ENCODE measurements at regions not wholly inside any gene's neighbourhood (a gene's known extent, or its start where the extent isn't known, plus 50 kb on each side); places are given as distances from the start of the nearest gene placed in this dataset.

- H3K4me1 ChIP-seq (ENCODE audit: insufficient read depth, low read length, poor library complexity, severe bottlenecking) = no peaks in the 10 kb centered on the region
- H3K27me3 ChIP-seq (replicated peaks; ENCODE audit: insufficient read depth, low read depth, low read length, poor library complexity) = no peaks in the 10 kb centered on the region
- no peak for DNase-seq (ENCODE audit: low spot score)
- no peak overlapping the region for H3K27ac ChIP-seq (ENCODE audit: low read depth, low read length, poor library complexity, severe bottlenecking)
- intact Hi-C loops (cut with micrococcal nuclease; ENCODE audit: unreplicated experiment) = no loop called here
- ChIA-PET CTCF (no interaction called here), POLR2A (ENCODE audit: low non-redundant PET) (no interaction called here)
- TF ChIP-seq, protein P1, sequence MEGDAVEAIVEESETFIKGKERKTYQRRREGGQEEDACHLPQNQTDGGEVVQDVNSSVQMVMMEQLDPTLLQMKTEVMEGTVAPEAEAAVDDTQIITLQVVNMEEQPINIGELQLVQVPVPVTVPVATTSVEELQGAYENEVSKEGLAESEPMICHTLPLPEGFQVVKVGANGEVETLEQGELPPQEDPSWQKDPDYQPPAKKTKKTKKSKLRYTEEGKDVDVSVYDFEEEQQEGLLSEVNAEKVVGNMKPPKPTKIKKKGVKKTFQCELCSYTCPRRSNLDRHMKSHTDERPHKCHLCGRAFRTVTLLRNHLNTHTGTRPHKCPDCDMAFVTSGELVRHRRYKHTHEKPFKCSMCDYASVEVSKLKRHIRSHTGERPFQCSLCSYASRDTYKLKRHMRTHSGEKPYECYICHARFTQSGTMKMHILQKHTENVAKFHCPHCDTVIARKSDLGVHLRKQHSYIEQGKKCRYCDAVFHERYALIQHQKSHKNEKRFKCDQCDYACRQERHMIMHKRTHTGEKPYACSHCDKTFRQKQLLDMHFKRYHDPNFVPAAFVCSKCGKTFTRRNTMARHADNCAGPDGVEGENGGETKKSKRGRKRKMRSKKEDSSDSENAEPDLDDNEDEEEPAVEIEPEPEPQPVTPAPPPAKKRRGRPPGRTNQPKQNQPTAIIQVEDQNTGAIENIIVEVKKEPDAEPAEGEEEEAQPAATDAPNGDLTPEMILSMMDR (conservative IDR thresholded peaks at IDR 0.05; ENCODE audit: low read depth, low read length) = no peak
- TF ChIP-seq EZH2 (IDR thresholded peaks at IDR 0.05; ENCODE audit: borderline replicate concordance, low read depth, low read length, poor library complexity, severe bottlenecking) = no peak
- no peak overlapping the region for H3K4me3 ChIP-seq (ENCODE audit: low read depth, low read length, poor library complexity, severe bottlenecking)
- no peaks in the 10 kb centered on the region for H3K36me3 ChIP-seq (ENCODE audit: insufficient read depth, low read length, poor library complexity, severe bottlenecking)
- BruUV-seq (replicated peaks) = no TSS peak
- no peaks in the 10 kb centered on the region for H3K9me3 ChIP-seq (ENCODE audit: low read depth, low read length, poor library complexity, severe bottlenecking)
Observed at GRCh38 chr6:92617721-92618120, 801.6 kb downstream of the EPHA7 start.

DNA sequence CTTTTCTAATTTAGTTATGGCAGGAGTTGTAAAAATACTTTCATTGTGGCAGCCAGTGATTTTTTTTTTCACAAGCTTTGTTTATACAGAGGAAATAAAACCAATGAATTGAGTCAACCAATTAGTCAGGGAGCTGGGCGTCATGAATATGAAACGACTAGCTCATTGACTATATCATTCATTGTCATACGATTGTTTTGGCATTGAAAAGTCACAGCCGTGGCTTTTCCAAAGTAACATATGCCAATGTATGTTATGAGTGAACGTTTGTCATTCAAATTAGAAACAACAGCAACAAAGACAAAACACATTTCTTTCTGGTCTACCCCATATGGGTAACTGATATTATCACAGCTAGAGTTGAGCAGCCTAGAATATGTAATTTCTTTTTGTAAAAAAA is 810.6 kb downstream of the EPHA7 start:
- no peaks in the 10 kb centered on the region for H3K36me3 ChIP-seq (ENCODE audit: insufficient read depth, low read length, poor library complexity, severe bottlenecking)
- TF ChIP-seq, protein P1 (conservative IDR thresholded peaks at IDR 0.05; ENCODE audit: low read depth, low read length) = no peak
- TF ChIP-seq EZH2 (IDR thresholded peaks at IDR 0.05; ENCODE audit: borderline replicate concordance, low read depth, low read length, poor library complexity, severe bottlenecking) = no peak
- H3K4me3 ChIP-seq (ENCODE audit: low read depth, low read length, poor library complexity, severe bottlenecking) = no peak overlapping the region
- DNase-seq (ENCODE audit: low spot score) = no peak
- intact Hi-C loops (cut with micrococcal nuclease; ENCODE audit: unreplicated experiment) = no loop called here
- H3K9me3 ChIP-seq (ENCODE audit: low read depth, low read length, poor library complexity, severe bottlenecking) = no peaks in the 10 kb centered on the region
- H3K27me3 ChIP-seq (replicated peaks; ENCODE audit: insufficient read depth, low read depth, low read length, poor library complexity) = no peaks in the 10 kb centered on the region
- ChIA-PET CTCF (no interaction called here), POLR2A (ENCODE audit: low non-redundant PET) (no interaction called here)
- H3K4me1 ChIP-seq (ENCODE audit: insufficient read depth, low read length, poor library complexity, severe bottlenecking) = no peaks in the 10 kb centered on the region
- H3K27ac ChIP-seq (ENCODE audit: low read depth, low read length, poor library complexity, severe bottlenecking) = no peak overlapping the region
- no TSS peak for BruUV-seq (replicated peaks)

GRCh38 chr6:92593201-92593600 is 826.2 kb downstream of the EPHA7 start:
- Histone ChIP-seq H3K36me3 (ENCODE audit: insufficient read depth, low read length, poor library complexity, severe bottlenecking) (no peaks in the 10 kb centered on the region), H3K4me3 (ENCODE audit: low read depth, low read length, poor library complexity, severe bottlenecking) (no peak overlapping the region), H3K9me3 (ENCODE audit: low read depth, low read length, poor library complexity, severe bottlenecking) (no peaks in the 10 kb centered on the region), H3K4me1 (ENCODE audit: insufficient read depth, low read length, poor library complexity, severe bottlenecking) (no peaks in the 10 kb centered on the region), H3K27me3 (replicated peaks; ENCODE audit: insufficient read depth, low read depth, low read length, poor library complexity) (no peaks in the 10 kb centered on the region), H3K27ac (ENCODE audit: low read depth, low read length, poor library complexity, severe bottlenecking) (no peak overlapping the region)
- no peak for DNase-seq (ENCODE audit: low spot score)
- ChIA-PET CTCF (no interaction called here), POLR2A (ENCODE audit: low non-redundant PET) (no interaction called here)
- TF ChIP-seq, protein P1 (conservative IDR thresholded peaks at IDR 0.05; ENCODE audit: low read depth, low read length) = no peak
- TF ChIP-seq EZH2 (IDR thresholded peaks at IDR 0.05; ENCODE audit: borderline replicate concordance, low read depth, low read length, poor library complexity, severe bottlenecking) = no peak
- no TSS peak for BruUV-seq (replicated peaks)
- intact Hi-C loops (cut with micrococcal nuclease; ENCODE audit: unreplicated experiment) = no loop called here

Measured in A673 (cell line).